ENCODE measurements at regions not wholly inside any gene's neighbourhood (a gene's known extent, or its start where the extent isn't known, plus 50 kb on each side); places are given as distances from the start of the nearest gene placed in this dataset.

DNA sequence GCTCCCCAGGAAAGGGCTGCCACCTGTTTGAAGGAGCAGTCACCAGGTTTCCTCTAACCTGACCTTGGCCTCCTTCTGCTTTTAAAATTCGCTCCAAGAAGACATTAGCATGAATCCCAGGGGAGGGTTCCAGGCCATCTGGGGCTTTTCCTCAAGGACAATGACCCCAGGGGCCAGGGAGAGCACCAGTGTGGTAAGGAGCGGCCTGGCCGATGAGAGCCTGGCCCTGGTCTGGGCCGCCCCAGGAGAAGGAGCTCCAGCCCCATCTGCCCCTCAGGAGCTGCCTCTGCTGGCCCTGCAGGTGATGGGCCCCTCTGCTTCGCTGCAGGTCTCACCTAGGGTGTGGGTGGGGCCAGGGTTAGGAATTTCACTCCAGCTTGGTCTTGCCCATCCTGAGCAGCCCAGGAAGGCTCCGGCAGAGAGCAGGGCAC is 209.2 kb upstream of the TNRC6C start:
- no peak for TF ChIP-seq POLR2A (IDR thresholded peaks at IDR 0.05)
- TF ChIP-seq POLR2AphosphoS5 (IDR thresholded peaks at IDR 0.05), result no peak

All from stomach (tissue), 4 donors.